Right ventricle myocardium superior (tissue), 1 donor: ENCODE measurements at regions not wholly inside any gene's neighbourhood (a gene's known extent, or its start where the extent isn't known, plus 50 kb on each side); places are given as distances from the start of the nearest gene placed in this dataset.
"Not testable (repeated sequence)": the region's sequence is repeated elsewhere in the genome, so short reads cannot be mapped to it uniquely, and the experiment has no call there.

Experiments
- ATAC-seq: fragments of 200-7000 bp; cut with Tn5 transposase; one replicate; pipeline ENCODE4 v1.9.1; 2020; ENCODE audit warnings: mild to moderate bottlenecking; ENCODE audit not compliant: poor library complexity
- DNase-seq: peaks from one replicate; pipeline ENCODE4 v3.0.0-alpha.2; 2020
- intact Hi-C: fragments of 100-400 bp; cut with DNase I; formaldehyde crosslinking; loops from one replicate; pipeline ENCODE4 v1.11.2; 2022
- donor health status: DM: no; HTN: yes; CAD: no; lungs with severe emphysema.

DNA sequence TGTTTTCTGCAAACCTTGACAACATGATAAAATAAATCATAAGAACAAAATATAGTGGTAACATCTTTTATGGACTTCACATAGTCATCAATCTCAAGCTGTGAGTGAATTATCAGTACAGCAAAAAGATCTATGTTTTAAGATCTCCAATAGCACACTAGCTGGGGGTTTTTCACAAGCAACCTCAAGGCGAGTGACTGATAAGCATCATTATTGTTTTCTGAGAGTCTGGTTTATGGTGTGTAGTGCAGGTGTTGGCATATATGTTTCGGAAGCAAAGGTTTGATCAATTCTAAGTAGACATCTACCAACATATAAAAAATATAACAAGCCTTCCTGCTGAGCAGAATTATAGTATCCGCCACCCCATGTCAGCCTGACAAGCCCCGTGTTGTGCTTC lies 403.8 kb upstream of the MGMT start:
- no peak for DNase-seq
- intact Hi-C loops, result no loop called here
- no peak for ATAC-seq

DNA sequence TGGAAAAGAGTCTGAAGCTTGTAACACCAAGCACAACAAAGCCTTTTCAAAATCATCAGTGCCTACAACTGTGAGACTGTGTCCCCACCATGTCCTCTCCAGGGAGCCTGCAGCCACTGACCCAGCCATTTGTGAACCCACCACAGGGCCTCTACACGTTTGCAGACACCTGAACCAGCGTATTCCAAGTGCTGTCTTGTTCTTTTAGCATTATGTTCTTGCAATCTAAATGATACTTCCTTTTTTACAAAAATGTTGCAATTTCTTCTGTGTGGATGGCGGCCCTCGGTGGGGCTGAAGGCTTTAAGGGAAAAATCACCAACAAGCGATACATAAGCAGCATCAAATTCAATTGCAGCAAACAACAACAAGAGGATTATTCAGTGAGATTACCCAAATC lies 403.2 kb upstream of the MGMT start:
- intact Hi-C loops, result no loop called here
- DNase-seq, result no peak
- ATAC-seq, result no peak

- DNase-seq, intact Hi-C loops, ATAC-seq: not testable (repeated sequence)
Measured at GRCh38 chr10:129066529-129066928, 400.5 kb upstream of the MGMT start.

- ATAC-seq, DNase-seq, intact Hi-C loops: not testable (repeated sequence)
Measured at GRCh38 chr10:129071411-129071810, 395.6 kb upstream of the MGMT start.

DNA sequence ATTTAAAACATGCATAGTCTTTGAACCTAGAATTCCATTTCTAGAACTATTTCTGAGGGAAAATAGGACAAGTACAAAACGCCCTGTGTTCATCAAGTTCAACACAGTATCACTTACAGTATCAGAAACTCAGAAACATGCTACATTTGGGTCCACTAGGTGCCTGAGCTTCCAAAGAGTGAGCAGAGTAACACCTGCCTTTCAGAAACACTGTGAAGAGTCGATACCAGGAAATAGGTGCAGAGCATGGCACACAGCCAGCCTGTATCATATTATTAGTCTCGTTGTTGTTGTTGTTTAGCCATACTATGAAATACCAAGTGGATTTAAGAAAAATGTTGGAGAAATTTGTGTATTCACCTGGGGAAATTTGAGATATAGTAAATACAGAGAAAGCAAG lies 392.1 kb upstream of the MGMT start:
- DNase-seq (no peak), ATAC-seq (no peak)
- intact Hi-C loops, result no loop called here

GRCh38 chr10:129075508-129075907 lies 391.5 kb upstream of the MGMT start:
- no peak for ATAC-seq
- no peak for DNase-seq
- intact Hi-C loops, result no loop called here

DNA sequence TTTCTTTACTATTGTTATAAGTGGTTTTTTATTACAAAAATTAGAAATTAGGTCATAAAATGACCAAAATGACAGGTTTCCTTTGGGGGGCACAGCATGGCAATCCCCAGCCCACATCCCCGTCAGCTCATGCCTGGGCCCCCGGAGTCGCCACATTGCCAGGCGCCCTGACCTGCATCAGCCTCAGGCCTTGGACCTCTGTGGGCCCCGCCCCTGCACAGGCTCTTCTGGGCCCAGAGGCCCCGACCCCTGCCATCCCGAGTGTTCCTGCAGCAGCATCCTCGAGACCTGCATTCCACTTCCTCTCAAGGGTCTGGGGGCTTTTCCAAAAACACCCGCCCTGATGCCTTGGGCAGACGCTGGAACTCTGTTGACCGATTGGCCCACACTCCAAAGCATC lies 391.1 kb upstream of the MGMT start:
- DNase-seq, result no peak
- ATAC-seq, result no peak
- intact Hi-C loops, result no loop called here

DNA sequence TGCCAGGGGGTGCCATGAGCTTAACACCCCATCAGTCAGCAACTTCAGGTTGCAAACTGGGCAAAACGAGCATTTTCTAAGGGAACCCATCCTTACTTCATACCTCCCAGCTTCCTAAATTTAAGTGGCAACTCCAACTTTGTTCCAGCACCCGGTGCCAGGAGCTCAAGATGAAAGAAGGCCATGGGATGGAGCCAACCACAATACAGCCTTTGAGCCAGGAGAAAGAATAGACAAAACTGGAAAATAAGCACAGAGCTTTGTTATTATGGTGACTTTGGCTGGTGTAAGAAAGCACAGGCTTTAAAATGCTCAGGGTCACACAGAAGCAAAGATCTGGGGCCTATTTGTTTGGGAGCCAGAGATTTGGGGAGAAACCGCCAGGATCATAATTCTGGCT lies 388.7 kb upstream of the MGMT start:
- no peak for DNase-seq
- no peak for ATAC-seq
- intact Hi-C loops, result no loop called here

DNA sequence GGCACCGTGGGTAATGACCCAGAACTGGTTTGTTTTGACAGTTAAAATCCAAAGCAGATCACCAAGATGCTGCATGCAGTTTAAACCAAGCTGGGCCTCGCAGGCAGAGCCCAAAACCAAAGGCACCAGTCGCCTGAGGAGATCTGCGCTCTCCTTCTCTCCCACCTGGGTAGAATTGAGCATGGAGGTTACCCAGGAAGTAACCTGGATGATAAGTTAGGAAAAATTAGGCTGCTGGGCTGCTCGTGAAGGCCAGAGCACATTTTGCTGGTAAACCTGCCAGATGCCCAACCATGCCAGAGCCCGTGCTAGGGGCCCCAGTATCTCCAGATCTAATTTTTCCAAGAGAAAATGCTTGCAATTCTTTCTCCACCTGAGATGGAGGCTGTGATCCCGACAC lies 388.3 kb upstream of the MGMT start:
- intact Hi-C loops, result no loop called here
- no peak for DNase-seq

GRCh38 chr10:129079705-129080104 lies 387.3 kb upstream of the MGMT start:
- intact Hi-C loops, result no loop called here
- peak; percentile 78 for DNase-seq

More for the DNA sequence above, 388.3 kb upstream of the MGMT start:
- no peak for ATAC-seq

GRCh38 chr10:129085811-129086210 lies 381.2 kb upstream of the MGMT start:
- intact Hi-C loops, result no loop called here
- ATAC-seq (no peak), DNase-seq (no peak)

More at GRCh38 chr10:129079705-129080104, 387.3 kb upstream of the MGMT start:
- ATAC-seq, result peak; percentile 74

DNA sequence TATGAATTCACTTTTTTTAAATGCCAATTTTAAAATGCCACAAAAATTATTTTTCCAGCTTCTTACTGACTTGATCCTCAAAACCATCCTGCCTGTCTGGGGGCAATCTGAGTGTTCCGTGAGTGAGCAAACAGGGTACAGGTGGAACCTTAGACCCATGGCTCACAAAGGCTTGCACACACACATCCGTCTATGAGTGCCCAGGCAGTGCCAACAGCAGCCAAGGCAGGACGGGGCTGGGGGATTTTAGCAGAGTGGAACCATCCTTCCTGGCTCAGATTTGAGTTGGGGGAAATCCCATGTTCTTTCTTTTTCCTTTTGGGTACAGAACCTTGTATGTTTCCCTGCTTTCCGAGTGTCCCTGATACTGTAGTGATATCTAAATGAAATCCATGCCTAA lies 377.7 kb upstream of the MGMT start:
- DNase-seq (no peak), ATAC-seq (no peak)
- intact Hi-C loops, result no loop called here

- ATAC-seq, result no peak
- intact Hi-C loops, result no loop called here
- no peak for DNase-seq
Measured at GRCh38 chr10:129090165-129090564, 376.9 kb upstream of the MGMT start.

DNA sequence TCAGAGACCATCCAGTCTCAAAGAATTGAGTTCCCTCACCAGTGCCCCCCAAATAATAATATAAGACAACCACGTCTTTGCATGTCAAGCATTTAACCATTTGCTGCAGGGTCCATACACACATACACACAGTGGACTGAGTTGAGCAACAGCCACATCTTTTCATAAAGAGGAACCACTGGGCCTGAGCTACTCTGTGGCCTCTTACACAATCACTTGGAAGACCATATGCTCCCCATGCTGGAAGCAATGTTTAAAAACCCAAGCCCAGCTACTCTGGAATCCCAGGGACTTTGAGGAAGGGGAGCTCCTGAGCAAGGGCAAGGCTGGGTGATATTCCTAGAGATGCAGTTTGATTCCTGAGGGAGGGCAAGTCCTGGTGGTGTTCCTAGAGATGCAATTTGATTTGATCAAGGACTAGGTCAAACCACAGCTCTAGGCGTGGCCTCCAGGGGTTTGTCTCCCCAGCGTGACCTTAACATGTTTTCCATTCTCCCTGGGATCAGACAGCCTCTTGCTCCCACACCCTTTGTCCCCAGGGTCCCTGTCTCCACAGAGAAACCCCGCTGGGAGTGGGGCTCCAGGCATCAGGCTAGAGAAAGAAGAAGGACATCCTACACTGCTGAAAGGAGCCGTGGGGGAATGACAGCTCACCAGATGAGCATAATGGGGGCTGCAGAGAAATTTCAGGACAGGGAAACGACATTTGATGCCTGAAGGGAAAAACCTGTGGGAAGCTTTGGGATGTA lies 376.2 kb upstream of the MGMT start:
- intact Hi-C loops, result no loop called here
- DNase-seq (no peak), ATAC-seq (peak; percentile 64)

DNA sequence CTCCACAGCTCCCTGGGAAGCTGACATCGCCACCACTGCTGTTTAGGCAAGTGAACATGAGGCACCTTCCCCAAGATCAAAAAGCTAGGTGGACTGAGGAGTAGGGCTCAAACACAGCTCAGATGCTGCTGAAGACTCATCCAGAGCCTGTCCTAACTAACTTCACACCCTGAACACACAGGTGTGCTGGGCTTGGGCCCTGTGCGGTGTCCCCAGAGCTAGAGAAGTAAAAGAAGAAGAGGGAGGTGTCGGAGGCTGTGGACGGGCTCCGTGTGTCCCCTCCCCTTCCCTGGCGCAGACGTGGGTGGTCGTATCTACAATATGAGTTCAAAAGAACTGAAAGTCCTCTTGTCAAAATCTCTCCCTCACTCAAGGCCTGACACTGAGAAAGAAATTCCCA lies 373.4 kb upstream of the MGMT start:
- ATAC-seq (no peak), DNase-seq (no peak)
- intact Hi-C loops, result no loop called here

GRCh38 chr10:129094233-129094632 lies 372.8 kb upstream of the MGMT start:
- intact Hi-C loops, result no loop called here
- no peak for ATAC-seq
- no peak for DNase-seq

DNA sequence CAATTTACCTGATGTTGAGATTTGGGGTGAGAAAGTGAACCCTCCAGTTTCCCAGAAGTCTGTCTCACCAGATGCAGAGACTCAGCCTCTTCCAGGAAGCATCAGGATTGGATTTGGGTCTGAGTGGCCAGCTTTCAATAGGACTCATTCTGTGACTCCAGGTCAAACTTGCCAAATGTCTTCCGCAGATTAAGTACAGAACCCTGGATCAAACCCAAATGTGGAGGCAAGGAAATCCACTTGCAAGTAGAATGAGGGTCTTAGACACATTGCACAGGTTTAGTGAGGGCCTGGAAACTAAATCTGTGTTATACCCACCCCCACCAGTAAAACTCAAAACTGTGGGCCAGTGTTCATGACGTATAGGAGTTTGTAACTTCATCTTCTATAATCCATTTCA lies 372.2 kb upstream of the MGMT start:
- ATAC-seq (no peak), DNase-seq (no peak)
- intact Hi-C loops, result no loop called here

GRCh38 chr10:129095680-129096064 lies 371.4 kb upstream of the MGMT start:
- intact Hi-C loops, result no loop called here
- no peak for ATAC-seq
- no peak for DNase-seq

DNA sequence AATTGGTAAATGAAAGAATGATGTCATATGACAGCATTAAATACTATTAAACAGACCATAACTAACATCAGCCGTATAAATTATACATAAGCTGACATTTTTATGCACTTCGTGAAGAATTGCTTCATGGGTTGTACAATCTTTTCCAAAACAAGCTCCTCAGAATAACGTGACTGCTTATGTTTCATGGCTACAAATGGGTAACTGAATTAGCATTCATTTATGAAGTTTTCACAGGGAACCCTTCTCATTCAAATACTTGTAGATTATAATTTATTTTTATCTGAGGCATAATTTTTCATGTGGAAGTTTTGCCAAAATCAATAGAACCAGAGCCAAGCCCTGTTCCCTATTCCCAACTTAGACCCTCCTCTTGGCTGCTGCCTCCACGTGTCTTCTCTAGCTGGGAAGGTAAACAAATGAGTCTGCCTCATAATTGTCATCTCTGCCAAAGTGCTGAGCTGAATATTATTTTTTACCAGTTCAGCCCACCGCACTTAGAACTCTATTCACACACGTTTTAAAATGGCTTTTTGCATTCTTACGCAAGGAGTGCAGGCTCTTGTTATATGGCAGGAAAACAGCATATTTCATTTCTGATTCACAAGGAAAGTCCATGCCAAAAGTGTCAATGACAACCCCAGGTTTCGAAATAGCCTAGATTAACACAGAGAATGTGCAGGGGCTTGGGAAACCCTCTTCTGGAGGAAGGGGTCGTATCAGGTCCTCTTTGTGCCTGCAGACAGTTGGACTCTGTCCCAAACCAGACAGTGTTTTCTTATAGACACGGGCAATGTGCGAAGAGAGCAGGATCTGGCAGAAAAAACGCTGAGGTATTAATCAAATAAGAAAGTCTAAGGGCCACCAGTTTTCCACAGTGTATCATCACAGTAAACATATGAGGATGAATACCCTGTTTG lies 370.7 kb upstream of the MGMT start:
- peak; percentile 50 for DNase-seq

GRCh38 chr10:129097776-129098330 lies 369.2 kb upstream of the MGMT start:
- intact Hi-C loops, result no loop called here
- DNase-seq, result no peak
- no peak for ATAC-seq

More for the DNA sequence above, 370.7 kb upstream of the MGMT start:
- peak; percentile 91 for ATAC-seq
- intact Hi-C loops, result no loop called here
